ENCODE measurements at regions not wholly inside any gene's neighbourhood (a gene's known extent, or its start where the extent isn't known, plus 50 kb on each side); places are given as distances from the start of the nearest gene placed in this dataset.

DNA sequence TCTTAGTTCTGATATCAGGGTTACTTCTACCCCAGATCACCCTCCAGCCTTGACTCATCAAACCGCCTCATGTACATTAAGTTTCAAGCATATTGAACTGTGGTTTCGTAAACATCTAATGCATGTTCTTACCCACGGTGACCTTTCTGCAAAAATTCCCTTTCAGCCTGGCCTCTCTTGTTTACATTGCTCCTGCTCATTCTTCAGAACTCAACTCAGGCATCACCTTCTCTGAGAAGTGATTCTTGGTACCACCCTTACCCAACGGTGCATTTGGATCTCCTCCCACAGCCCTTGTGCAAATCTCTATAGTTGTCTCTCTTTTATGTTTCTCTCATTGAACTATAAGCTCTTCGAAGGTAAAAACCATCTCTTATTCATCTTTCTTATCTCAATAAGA, 503.1 kb upstream of the PKDCC start:
- TF ChIP-seq, protein P1, sequence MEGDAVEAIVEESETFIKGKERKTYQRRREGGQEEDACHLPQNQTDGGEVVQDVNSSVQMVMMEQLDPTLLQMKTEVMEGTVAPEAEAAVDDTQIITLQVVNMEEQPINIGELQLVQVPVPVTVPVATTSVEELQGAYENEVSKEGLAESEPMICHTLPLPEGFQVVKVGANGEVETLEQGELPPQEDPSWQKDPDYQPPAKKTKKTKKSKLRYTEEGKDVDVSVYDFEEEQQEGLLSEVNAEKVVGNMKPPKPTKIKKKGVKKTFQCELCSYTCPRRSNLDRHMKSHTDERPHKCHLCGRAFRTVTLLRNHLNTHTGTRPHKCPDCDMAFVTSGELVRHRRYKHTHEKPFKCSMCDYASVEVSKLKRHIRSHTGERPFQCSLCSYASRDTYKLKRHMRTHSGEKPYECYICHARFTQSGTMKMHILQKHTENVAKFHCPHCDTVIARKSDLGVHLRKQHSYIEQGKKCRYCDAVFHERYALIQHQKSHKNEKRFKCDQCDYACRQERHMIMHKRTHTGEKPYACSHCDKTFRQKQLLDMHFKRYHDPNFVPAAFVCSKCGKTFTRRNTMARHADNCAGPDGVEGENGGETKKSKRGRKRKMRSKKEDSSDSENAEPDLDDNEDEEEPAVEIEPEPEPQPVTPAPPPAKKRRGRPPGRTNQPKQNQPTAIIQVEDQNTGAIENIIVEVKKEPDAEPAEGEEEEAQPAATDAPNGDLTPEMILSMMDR (IDR thresholded peaks at IDR 0.05; ENCODE audit: low read depth, low read length) = no peak
- no peak for DNase-seq (ENCODE audit: extremely low read depth, low read depth)

DNA sequence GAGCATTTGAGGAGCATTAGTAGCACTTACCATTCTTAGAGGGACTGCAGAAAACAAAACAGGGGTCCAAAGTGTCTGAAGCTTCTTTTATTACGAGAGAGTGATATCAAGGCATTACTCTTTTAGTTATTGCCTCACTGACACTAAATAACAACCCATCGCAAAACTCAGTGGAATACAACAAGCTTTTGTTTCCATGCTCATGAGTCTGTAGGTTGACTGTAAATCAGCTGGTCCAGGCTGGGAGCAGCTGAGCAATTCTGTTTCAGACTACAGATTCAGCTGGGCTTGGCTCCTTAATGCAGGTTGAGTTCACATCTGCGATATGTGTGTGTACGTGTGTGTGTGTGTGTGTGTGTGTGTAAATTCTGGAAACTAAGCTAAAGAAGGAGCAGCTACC, 501.8 kb upstream of the PKDCC start:
- DNase-seq (ENCODE audit: extremely low read depth, low read depth) = no peak
- TF ChIP-seq, protein P1 (IDR thresholded peaks at IDR 0.05; ENCODE audit: low read depth, low read length) = no peak

DNA sequence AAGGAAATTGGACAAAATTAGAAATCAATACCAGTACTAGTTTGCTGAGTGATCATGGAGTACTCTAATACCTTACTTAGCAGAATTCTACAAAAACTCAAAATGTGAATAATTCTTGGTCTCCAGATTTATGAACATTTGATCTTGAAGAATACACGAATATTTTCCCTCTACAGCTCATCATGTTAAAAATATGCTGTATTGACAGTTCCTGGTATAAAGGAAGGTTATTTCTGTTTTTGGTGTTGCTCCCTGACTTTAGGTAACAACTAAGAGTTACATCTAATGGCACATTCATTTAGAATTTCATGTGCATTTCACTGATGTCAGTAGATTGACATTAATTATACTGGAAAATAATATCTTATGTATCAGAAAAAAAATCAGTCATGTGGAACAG, 479.2 kb upstream of the PKDCC start:
- TF ChIP-seq, protein P1 (IDR thresholded peaks at IDR 0.05; ENCODE audit: low read depth, low read length) = no peak

DNA sequence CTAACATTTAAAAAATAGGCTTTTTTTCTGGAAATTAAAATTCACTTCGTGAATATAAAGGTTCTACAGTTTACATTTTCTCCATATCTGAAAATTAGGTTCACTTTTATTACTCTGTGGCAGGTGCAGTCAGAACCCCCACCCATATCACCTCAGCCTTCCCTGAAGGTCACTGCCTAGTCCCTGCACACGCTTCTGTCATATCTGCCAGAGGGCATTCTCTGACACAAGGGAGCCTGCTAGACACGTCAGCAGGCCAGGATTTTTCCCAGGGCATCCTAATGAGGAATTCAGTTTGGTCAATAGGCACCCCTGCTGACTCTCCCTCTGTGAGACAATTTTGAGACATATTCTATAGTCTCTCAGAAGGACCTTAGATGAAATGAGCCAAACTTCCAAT, 475.7 kb upstream of the PKDCC start:
- DNase-seq (ENCODE audit: extremely low read depth, low read depth) = no peak
- TF ChIP-seq, protein P1 (IDR thresholded peaks at IDR 0.05; ENCODE audit: low read depth, low read length) = no peak

More for the DNA sequence above, 479.2 kb upstream of the PKDCC start:
- no peak for DNase-seq (ENCODE audit: extremely low read depth, low read depth)

DNA sequence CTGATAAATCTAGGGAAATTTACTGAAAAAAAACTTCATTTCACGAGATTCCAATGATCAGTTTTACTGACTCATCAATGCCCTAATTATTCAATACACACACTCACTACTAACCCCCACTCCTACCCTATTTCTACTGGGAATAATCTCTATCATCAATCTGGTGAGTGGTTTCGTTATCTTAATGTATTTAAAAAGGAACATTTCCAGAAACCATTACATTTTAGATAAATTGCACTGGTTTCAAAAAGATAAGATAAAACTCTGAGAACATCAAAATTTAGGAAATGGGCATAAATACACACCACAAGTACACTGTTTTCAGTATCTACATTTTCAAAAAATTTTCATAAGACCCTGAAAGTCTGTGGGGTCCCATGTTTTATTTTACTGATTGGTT, 471.4 kb upstream of the PKDCC start:
- no peak for DNase-seq (ENCODE audit: extremely low read depth, low read depth)

GRCh38 chr2:41579806-41580205, 468.0 kb upstream of the PKDCC start:
- no peak for DNase-seq (ENCODE audit: extremely low read depth, low read depth)
- TF ChIP-seq, protein P1 (IDR thresholded peaks at IDR 0.05; ENCODE audit: low read depth, low read length) = no peak

More for the DNA sequence above, 471.4 kb upstream of the PKDCC start:
- TF ChIP-seq, protein P1 (IDR thresholded peaks at IDR 0.05; ENCODE audit: low read depth, low read length) = no peak

- DNase-seq (ENCODE audit: extremely low read depth, low read depth) = no peak
- TF ChIP-seq, protein P1 (IDR thresholded peaks at IDR 0.05; ENCODE audit: low read depth, low read length) = no peak
Observed at GRCh38 chr2:41580806-41581205, 467.0 kb upstream of the PKDCC start.

All from AG09319 (cell line).